ENCODE measurements at regions not wholly inside any gene's neighbourhood (a gene's known extent, or its start where the extent isn't known, plus 50 kb on each side); places are given as distances from the start of the nearest gene placed in this dataset.

- TF ChIP-seq, protein P1, sequence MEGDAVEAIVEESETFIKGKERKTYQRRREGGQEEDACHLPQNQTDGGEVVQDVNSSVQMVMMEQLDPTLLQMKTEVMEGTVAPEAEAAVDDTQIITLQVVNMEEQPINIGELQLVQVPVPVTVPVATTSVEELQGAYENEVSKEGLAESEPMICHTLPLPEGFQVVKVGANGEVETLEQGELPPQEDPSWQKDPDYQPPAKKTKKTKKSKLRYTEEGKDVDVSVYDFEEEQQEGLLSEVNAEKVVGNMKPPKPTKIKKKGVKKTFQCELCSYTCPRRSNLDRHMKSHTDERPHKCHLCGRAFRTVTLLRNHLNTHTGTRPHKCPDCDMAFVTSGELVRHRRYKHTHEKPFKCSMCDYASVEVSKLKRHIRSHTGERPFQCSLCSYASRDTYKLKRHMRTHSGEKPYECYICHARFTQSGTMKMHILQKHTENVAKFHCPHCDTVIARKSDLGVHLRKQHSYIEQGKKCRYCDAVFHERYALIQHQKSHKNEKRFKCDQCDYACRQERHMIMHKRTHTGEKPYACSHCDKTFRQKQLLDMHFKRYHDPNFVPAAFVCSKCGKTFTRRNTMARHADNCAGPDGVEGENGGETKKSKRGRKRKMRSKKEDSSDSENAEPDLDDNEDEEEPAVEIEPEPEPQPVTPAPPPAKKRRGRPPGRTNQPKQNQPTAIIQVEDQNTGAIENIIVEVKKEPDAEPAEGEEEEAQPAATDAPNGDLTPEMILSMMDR (IDR thresholded peaks at IDR 0.05; ENCODE audit: insufficient read depth, low read depth, low read length): no peak
- TF ChIP-seq EZH2 (IDR thresholded peaks at IDR 0.05; ENCODE audit: insufficient read depth, low read length): no peak
These were observed 335.0 kb upstream of the KLF4 start for GRCh38 chr9:107824556-107824955.

Data from astrocyte (in vitro differentiated cells and primary cell).